RWPE2 (cell line): ENCODE measurements at regions not wholly inside any gene's neighbourhood (a gene's known extent, or its start where the extent isn't known, plus 50 kb on each side); places are given as distances from the start of the nearest gene placed in this dataset.
"Not testable (repeated sequence)": the region's sequence is repeated elsewhere in the genome, so short reads cannot be mapped to it uniquely, and the experiment has no call there.

Experiments
- ATAC-seq: fragments of 200-7000 bp; cut with Tn5 transposase; 3 replicates; pipeline ENCODE4 v1.9.1; 2021; ENCODE audit warnings: low read depth
- DNase-seq: peaks from one replicate; pipeline ENCODE4 v3.0.0-alpha.2; 2020; ENCODE audit warnings: low spot score
- H3K27ac ChIP-seq: fragments of 450-650 bp; 2 replicates; pipeline ENCODE4 v1.5.1; 2017; ENCODE audit warnings: mild to moderate bottlenecking; ENCODE audit not compliant: poor library complexity, severe bottlenecking
- H3K27me3 ChIP-seq: fragments of 250-450 bp; sonication (Bioruptor Pico); 2 replicates; pipeline ENCODE4 v1.5.1; 2021; ENCODE audit warnings: mild to moderate bottlenecking, moderate library complexity; ENCODE audit not compliant: insufficient read depth, poor library complexity, severe bottlenecking
- H3K36me3 ChIP-seq: fragments of 250-450 bp; sonication (Bioruptor Pico); 2 replicates; pipeline ENCODE4 v1.5.1; 2020; ENCODE audit warnings: low read depth, mild to moderate bottlenecking, moderate library complexity
- H3K4me1 ChIP-seq: fragments of 250-450 bp; sonication (Bioruptor Pico); 2 replicates; pipeline ENCODE4 v1.5.1; 2021; ENCODE audit warnings: mild to moderate bottlenecking, moderate library complexity; ENCODE audit not compliant: insufficient read depth, poor library complexity, severe bottlenecking
- H3K4me3 ChIP-seq: fragments of 250-450 bp; sonication (Bioruptor Pico); 2 replicates; pipeline ENCODE4 v1.5.1; 2021; ENCODE audit warnings: mild to moderate bottlenecking, moderate library complexity; ENCODE audit not compliant: severe bottlenecking
- H3K9me3 ChIP-seq: fragments of 250-450 bp; sonication (Bioruptor Pico); 2 replicates; pipeline ENCODE4 v1.5.1; 2021; ENCODE audit warnings: mild to moderate bottlenecking, moderate library complexity; ENCODE audit not compliant: severe bottlenecking
- TF ChIP-seq, protein P1 (sequence below): fragments of 450-650 bp; IDR thresholded peaks from one replicate; pipeline ENCODE4 v1.5.1; 2017; ENCODE audit warnings: mild to moderate bottlenecking, moderate library complexity; ENCODE audit not compliant: poor library complexity, severe bottlenecking

DNA sequence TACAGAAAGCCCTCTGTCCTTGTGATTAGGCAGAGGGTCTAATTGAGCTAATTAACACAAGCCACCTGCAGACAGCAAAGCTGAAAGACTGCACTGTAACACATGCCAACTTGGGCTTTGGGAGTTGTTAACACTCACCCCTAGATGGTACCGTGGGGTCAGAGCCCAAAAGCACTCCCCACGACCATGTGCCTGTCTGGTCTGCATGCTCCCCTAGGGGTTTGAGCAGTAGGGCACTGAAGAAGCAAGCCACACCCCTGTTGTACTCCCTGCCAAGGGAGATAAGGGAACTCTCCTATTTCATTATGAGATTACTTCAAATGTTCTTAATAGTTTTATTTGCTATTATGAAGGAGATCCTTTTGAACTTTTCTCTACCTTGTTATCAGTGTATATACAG is 560.1 kb upstream of the FSHR start:
- H3K27ac ChIP-seq, result no peak overlapping the region
- H3K27me3 ChIP-seq, result no peaks in the 10 kb centered on the region
- TF ChIP-seq, protein P1, sequence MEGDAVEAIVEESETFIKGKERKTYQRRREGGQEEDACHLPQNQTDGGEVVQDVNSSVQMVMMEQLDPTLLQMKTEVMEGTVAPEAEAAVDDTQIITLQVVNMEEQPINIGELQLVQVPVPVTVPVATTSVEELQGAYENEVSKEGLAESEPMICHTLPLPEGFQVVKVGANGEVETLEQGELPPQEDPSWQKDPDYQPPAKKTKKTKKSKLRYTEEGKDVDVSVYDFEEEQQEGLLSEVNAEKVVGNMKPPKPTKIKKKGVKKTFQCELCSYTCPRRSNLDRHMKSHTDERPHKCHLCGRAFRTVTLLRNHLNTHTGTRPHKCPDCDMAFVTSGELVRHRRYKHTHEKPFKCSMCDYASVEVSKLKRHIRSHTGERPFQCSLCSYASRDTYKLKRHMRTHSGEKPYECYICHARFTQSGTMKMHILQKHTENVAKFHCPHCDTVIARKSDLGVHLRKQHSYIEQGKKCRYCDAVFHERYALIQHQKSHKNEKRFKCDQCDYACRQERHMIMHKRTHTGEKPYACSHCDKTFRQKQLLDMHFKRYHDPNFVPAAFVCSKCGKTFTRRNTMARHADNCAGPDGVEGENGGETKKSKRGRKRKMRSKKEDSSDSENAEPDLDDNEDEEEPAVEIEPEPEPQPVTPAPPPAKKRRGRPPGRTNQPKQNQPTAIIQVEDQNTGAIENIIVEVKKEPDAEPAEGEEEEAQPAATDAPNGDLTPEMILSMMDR, result no peak
- H3K9me3 ChIP-seq, result no peaks in the 10 kb centered on the region
- DNase-seq (no peak), ATAC-seq (no peak)
- no peak overlapping the region for H3K4me3 ChIP-seq
- H3K36me3 ChIP-seq, result no peaks in the 10 kb centered on the region
- no peaks in the 10 kb centered on the region for H3K4me1 ChIP-seq

GRCh38 chr2:49702740-49703139 is 548.4 kb upstream of the FSHR start:
- no peak for DNase-seq

GRCh38 chr2:49693961-49694360 is 539.6 kb upstream of the FSHR start:
- ATAC-seq (no peak), DNase-seq (no peak)
- Histone ChIP-seq H3K36me3 (no peaks in the 10 kb centered on the region), H3K27me3 (no peaks in the 10 kb centered on the region), H3K9me3 (no peaks in the 10 kb centered on the region), H3K27ac (no peak overlapping the region), H3K4me1 (no peaks in the 10 kb centered on the region), H3K4me3 (no peak overlapping the region)
- TF ChIP-seq, protein P1, result no peak

More at GRCh38 chr2:49702740-49703139, 548.4 kb upstream of the FSHR start:
- ATAC-seq, result no peak
- TF ChIP-seq, protein P1, result no peak
- H3K4me3 ChIP-seq, result no peak overlapping the region
- H3K36me3 ChIP-seq, result no peaks in the 10 kb centered on the region
- no peaks in the 10 kb centered on the region for H3K27me3 ChIP-seq
- no peaks in the 10 kb centered on the region for H3K9me3 ChIP-seq
- H3K27ac ChIP-seq, result no peak overlapping the region
- H3K4me1 ChIP-seq, result no peaks in the 10 kb centered on the region

- not testable (repeated sequence) for H3K9me3 ChIP-seq, DNase-seq, ATAC-seq, H3K4me1 ChIP-seq, H3K36me3 ChIP-seq, H3K27me3 ChIP-seq, H3K27ac ChIP-seq, H3K4me3 ChIP-seq
Observed at GRCh38 chr2:49692022-49692421, 537.7 kb upstream of the FSHR start.

DNA sequence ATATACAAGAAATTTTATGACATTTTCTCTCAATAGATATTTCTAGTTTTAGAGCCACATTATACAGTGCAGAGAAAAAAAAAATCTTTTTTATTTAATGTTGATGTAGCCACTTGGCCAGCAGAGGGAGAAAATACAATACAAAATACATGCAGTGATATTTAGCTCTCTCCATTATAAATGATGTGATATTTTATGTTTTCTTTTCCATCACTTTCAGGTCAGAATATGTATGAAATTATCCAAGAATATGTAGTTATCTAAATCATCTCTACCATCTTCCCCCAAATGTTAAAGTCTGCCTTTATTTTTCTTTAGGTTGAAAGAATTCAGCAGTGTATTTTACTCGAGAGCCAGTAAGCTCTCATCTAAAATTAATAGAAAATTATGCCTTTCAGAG is 533.6 kb upstream of the FSHR start:
- Histone ChIP-seq H3K27ac (no peak overlapping the region), H3K4me1 (no peaks in the 10 kb centered on the region), H3K4me3 (no peak overlapping the region), H3K36me3 (no peaks in the 10 kb centered on the region), H3K27me3 (no peaks in the 10 kb centered on the region), H3K9me3 (no peaks in the 10 kb centered on the region)
- TF ChIP-seq, protein P1, result peak; percentile 49
- ATAC-seq (peak; percentile 55; the same call in 2 of the 3 replicates), DNase-seq (no peak)
